GM21526 (cell line): ENCODE measurements at regions not wholly inside any gene's neighbourhood (a gene's known extent, or its start where the extent isn't known, plus 50 kb on each side); places are given as distances from the start of the nearest gene placed in this dataset.
"Not testable (repeated sequence)": the region's sequence is repeated elsewhere in the genome, so short reads cannot be mapped to it uniquely, and the experiment has no call there.

Experiments used
- ATAC-seq: cut with Tn5 transposase; IDR thresholded peaks from one replicate; pipeline ENCODE4 v1.9.1; 2021; ENCODE audit warnings: moderate library complexity; ENCODE audit not compliant: unreplicated experiment, low FRiP score

GRCh38 chr3:101142160-101142559, 148.9 kb upstream of the ABI3BP start:
- no peak for ATAC-seq

- no peak for ATAC-seq
Measured at GRCh38 chr3:101141135-101141534, 147.9 kb upstream of the ABI3BP start.

GRCh38 chr3:101138817-101139216, 145.6 kb upstream of the ABI3BP start:
- no peak for ATAC-seq

- no peak for ATAC-seq
Measured at GRCh38 chr3:101134331-101134730, 141.1 kb upstream of the ABI3BP start.

GRCh38 chr3:101133652-101134051, 140.4 kb upstream of the ABI3BP start:
- ATAC-seq: peak; percentile 80

- ATAC-seq: not testable (repeated sequence)
Measured at GRCh38 chr3:101133197-101133596, 140.0 kb upstream of the ABI3BP start.

- no peak for ATAC-seq
Measured at GRCh38 chr3:101131767-101132166, 138.5 kb upstream of the ABI3BP start.

- ATAC-seq: no peak
Measured at GRCh38 chr3:101128786-101129185, 135.6 kb upstream of the ABI3BP start.

GRCh38 chr3:101128001-101128400, 134.8 kb upstream of the ABI3BP start:
- ATAC-seq: no peak

- ATAC-seq: no peak
Measured at GRCh38 chr3:101124125-101124524, 130.9 kb upstream of the ABI3BP start.

GRCh38 chr3:101123081-101123480, 129.9 kb upstream of the ABI3BP start:
- ATAC-seq: no peak

GRCh38 chr3:101122681-101123080, 129.5 kb upstream of the ABI3BP start:
- no peak for ATAC-seq

- no peak for ATAC-seq
Measured at GRCh38 chr3:101120039-101120438, 126.8 kb upstream of the ABI3BP start.

GRCh38 chr3:101119535-101119934, 126.3 kb upstream of the ABI3BP start:
- no peak for ATAC-seq

- ATAC-seq: no peak
Measured at GRCh38 chr3:101117980-101118379, 124.8 kb upstream of the ABI3BP start.

GRCh38 chr3:101117465-101117864, 124.2 kb upstream of the ABI3BP start:
- no peak for ATAC-seq

GRCh38 chr3:101110295-101110694, 117.1 kb upstream of the ABI3BP start:
- ATAC-seq: not testable (repeated sequence)

- ATAC-seq: no peak
Measured at GRCh38 chr3:101104321-101104720, 111.1 kb upstream of the ABI3BP start.

- ATAC-seq: no peak
Measured at GRCh38 chr3:101102678-101103296, 109.6 kb upstream of the ABI3BP start.

- no peak for ATAC-seq
Measured at GRCh38 chr3:101100361-101101009, 107.3 kb upstream of the ABI3BP start.

- ATAC-seq: no peak
Measured at GRCh38 chr3:101099791-101100190, 106.6 kb upstream of the ABI3BP start.

GRCh38 chr3:101096444-101096843, 103.2 kb upstream of the ABI3BP start:
- ATAC-seq: no peak
